NCI-H82 (cell line): ENCODE measurements at regions not wholly inside any gene's neighbourhood (a gene's known extent, or its start where the extent isn't known, plus 50 kb on each side); places are given as distances from the start of the nearest gene placed in this dataset.

ENCODE experiments used
- DNase-seq: peaks from one replicate; lab custom pipeline; 2025; lab: John Stamatoyannopoulos, UW

- DNase-seq: no peak
Observed at GRCh38 chr12:18899162-18899561, 161.2 kb downstream of the CAPZA3 start.

DNA sequence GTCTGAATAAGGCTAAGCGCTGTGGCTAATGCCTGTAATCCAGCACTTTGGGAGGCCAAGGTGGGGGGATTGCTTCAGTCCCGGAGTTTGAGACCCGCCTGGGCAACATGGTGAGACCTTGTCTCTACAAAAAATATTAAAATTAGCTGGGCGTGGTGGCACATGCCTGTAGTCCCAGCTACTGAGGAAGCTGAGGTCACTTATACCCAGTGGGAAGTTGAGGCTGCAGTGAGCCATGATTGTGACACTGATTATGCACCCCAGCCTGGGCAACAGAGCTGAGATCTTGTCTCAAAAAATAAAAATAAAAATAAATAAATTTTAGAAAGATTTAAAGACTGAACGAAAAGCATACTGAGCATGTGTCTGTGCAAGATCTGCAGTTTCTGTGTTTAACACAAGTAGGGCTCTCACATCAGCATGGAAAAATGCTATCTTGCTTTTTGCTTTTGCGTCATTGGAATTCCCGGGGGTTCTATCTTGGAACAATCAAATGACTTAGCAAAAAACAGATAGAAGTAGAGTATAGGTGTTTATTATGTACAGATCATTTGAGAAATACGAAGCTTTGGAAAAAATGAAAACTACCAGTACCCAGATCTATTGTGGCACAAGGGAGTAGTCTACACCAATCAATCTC lies 161.9 kb downstream of the CAPZA3 start:
- DNase-seq: no peak

DNA sequence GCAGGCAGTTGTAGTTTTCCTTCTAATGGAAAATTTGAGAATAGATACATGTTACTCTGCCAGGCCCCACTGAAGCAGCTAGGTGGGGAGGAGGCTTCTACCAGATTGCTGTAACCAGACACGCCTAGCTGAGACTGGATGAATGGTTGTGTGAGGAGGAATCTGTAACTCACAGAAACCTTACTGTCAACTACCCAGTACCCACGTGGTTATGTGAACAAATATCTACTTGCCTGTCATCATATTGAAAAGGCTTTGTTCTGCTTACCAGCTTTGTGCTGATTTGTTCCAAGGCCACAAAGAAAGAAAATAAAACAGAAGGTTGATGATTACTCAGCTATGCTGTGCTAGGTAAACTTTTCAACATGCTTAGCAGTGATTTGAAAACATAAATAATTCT lies 167.2 kb downstream of the CAPZA3 start:
- DNase-seq: no peak

DNA sequence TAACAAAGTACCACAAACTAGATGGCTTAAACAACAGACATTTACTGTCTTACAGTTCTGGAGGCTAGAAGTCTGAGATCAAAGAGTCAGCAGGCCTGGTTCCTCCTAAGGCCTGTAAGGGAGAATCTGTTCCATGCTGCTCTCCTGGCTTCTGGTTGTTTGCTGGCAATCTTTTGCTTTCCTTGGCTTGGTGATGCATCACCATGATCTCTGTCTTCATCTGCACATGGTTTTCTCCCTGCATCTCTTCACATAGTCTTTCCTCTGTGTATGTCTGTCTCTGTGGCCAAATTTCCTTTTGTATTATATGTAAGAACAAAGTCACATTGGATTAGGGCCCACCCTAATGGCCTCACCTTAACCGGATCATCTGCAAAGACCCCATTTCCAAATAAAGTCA lies 168.5 kb downstream of the CAPZA3 start:
- DNase-seq: no peak

- DNase-seq: no peak
Observed at GRCh38 chr12:18907127-18907526, 169.2 kb downstream of the CAPZA3 start.

- DNase-seq: no peak
Observed at GRCh38 chr12:18907728-18908127, 169.8 kb downstream of the CAPZA3 start.

- no peak for DNase-seq
Observed at GRCh38 chr12:18908191-18908590, 170.3 kb downstream of the CAPZA3 start.

DNA sequence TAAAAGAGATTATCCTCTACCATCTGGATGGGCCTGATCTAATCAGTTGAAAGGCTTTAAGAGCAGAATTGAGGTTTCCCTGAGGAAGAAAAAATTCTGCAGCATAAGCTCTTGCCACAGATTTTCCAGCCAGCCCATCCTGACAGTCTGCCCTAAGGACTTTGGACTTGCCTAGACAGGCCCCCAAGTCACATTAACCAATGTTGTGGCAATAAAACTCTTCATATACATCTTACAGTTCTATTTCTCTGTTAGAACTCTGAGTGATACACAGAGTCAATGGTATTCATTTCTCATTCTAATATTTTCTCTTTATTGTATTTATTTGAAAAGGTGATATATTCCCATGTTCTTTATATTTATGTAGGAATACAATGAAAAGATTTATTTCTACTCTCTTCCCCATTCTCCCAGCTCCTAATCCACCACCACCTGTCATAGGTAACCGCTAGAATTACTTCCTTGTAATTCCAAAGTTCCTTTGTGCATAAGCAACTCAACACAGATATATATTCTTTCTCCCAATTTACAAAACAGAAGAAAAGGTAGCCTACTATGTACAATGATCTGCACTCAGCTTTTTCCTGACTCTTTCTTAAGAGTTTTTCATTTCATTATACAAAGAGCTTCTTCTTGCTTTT lies 182.1 kb downstream of the CAPZA3 start:
- DNase-seq: peak; percentile 88

DNA sequence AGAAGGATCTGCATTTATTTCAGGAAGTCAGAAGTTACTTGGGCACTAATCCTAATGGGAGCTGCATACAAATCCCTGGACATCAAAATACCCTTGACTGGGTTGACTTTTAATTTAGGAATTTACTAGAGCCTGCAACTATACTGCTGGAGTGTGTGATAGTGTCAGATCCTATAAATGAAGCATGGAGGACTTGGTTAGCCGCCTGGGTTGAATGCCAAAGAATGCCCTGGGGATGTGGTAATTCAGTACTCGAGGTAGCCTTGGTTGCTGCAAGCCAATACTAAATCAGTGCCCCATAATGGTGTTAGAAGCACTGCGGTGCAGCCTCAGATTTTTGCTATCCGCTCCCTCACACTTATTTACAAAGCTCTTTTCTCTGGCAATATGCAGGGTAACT lies 184.9 kb downstream of the CAPZA3 start:
- DNase-seq: no peak

DNA sequence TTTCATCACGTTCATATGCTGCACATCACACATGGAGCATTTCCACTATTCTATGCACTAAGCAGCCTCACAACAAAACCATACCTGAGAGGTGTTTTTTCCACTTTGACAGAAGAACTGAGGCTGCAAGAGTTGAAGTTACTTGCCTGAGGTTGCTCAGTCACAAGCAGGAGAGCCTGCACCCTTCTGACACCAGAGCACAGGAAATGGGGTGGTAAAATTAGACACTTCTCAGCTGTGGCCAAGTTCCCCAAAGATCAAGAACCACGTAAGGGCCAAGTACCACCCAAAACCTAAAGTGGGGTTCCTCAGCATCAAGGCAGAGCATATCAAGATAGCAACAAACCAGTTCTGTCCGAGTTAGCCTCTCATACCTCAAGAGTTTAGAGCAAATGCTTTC lies 185.8 kb downstream of the CAPZA3 start:
- no peak for DNase-seq

- no peak for DNase-seq
Observed at GRCh38 chr12:18926188-18926587, 188.3 kb downstream of the CAPZA3 start.

DNA sequence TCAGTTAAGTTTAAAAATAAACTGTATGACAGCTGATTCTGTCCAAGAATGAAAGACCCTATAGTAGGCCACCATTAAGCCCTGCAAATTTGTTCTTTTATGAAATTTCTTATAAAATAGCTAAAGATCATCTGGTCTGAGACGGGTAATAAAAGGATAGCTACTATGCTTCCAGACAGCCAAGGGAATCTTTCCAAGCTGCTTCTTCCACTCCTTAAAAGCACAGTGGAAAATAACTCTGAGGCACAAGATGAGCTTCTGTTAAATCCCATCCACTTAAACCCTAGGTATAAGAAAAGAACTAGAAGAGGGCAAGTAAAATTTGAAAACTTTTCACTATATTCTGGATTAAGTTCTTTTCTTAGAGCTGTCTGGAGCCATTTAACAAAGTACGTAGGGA lies 194.3 kb downstream of the CAPZA3 start:
- DNase-seq: no peak

- no peak for DNase-seq
Observed at GRCh38 chr12:18932715-18933114, 194.8 kb downstream of the CAPZA3 start.

DNA sequence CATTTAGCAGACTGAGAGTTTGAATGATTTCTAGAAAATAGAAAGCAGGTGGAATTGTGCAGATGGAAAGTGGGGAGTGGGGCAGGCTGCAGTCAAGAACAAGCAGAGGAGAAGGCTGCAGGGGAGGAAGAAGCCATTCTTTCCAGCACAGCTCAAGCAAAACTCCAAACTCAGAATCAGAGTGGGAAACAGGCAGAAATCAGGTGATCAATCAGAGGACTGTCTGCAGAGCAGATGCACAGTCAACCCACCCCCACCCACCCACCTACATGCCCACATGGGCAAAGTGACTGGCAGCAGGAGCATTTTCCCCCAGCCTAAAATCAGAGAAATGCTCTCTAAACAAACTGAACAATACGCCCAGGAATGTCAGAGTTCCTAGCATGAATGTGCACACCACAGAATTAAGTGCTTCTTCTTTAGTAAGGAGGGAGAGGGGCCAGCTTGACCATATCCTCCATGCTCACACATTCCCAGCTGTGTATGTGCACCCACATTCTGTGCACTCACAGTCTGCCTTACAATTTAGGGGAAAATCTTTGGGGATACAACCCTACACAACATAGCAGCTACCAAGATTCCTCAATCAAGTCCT lies 194.1 kb upstream of the PLEKHA5 start:
- DNase-seq: no peak

GRCh38 chr12:18939051-18939450 lies 190.5 kb upstream of the PLEKHA5 start:
- no peak for DNase-seq

- no peak for DNase-seq
Observed at GRCh38 chr12:18942669-18943068, 186.9 kb upstream of the PLEKHA5 start.

DNA sequence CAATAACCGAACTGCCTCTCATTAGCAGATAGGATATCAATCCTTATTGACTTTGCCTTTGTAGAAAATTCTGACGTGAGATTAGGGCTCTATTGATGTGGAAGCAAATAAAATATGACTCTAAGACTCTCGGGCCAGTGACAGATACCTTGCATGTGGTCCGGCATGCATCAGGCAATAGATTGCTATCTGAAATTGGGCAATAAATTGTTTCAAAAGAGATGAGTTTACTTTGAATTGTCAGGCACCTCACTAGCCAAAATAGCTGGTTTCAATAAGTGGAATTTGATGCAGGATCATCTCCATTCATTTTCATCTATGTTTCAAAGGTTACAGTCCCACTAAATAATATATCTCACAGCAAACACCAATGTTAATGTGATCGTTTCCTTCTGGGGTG lies 186.3 kb upstream of the PLEKHA5 start:
- DNase-seq: no peak

GRCh38 chr12:18946106-18946505 lies 183.4 kb upstream of the PLEKHA5 start:
- no peak for DNase-seq

DNA sequence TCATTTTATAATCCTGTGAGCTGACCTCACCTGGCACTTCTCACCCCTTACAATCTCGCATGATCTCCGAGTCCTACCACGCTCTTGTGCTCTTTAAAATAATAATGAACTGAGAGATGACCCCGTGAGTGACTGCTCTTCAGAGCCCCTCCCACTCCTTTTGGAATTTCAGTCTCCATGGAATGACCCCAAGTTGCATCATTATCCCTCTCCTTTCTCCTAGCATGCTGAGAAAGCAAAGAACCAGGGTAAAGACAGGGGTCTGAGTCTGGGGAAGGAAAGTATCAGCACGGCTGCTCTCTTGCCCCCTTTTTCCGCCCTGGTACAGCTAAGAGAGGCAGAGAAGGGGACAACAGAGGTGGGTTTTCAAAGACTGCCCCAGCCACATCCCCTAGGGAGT lies 178.3 kb upstream of the PLEKHA5 start:
- DNase-seq: no peak

DNA sequence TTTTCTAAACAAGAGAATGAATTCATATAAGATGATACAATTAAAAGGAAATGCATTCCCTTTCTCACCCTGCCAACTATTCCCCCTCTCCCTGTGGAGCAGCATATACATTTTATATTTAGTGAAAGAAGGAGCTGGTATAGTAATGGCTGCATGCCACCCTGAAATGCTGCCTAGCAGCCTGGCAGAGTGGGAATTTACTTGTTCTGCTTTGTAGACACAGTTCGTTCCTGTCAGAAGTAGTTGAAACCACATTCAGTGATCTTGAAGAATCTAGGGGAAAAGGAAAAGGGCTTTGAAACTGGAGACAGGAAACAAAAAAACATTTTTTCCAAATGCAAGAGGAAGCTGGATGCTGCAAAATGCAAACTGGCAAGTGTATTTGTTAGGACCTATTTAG lies 176.0 kb upstream of the PLEKHA5 start:
- DNase-seq: no peak

DNA sequence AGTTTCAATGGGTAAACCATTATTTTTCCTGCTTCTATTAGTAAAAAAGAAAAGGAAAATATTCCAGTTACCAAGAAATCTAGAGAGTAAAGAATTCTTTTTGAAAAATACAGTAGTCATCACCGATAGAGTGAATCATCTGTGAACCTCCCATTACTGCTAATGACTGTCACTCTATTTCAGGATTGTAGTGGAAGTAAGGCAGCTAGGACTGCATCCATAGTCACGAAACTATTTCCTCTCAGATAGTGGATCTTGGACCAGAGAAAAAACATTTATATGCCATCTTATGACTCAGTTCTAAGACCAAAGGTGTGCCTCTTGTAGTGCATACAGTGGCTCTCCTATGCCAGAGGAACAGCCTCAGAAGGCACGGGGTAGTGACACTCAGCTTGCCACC lies 173.9 kb upstream of the PLEKHA5 start:
- DNase-seq: no peak

DNA sequence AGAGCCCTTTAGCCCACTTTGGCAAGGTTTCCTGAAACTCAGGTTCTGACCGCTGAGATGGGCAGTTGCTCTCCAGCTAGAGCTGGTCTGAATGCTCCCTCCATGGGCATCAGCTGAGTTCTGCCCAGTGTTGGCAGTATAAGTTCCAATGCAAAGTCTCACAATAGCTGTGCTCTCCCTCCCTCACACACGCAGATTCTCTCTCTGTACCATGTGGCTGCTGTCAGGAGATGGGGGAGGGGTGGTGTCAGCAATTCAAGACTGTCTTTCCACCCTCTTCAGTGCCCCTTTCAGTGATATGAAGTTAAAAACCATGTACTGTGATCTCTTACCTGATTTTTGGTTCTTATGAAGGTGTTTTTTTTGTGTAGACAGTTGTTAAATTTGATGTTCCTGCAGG lies 164.3 kb upstream of the PLEKHA5 start:
- DNase-seq: peak; percentile 34

- no peak for DNase-seq
Observed at GRCh38 chr12:18966954-18967353, 162.6 kb upstream of the PLEKHA5 start.

DNA sequence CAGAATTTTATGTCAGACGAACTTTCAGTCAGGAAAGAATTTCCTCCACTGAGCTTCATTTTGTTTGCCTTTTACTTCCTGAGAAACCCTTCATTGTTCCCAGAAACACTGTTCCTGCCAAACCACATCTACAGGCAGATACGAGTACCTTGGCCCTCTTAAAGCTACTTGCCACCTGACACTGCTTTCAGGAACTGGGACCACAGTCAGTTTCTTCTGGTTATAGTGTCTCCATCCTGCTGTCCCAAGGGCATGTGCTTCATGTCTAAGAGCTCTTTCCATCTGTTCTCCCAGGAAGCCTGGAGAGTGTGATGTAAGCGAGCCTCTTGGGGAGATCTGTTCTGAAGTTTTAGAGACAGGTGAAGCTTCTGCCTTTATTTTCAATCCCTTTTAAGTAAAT lies 161.7 kb upstream of the PLEKHA5 start:
- DNase-seq: peak; percentile 70
